ENCODE measurements at regions not wholly inside any gene's neighbourhood (a gene's known extent, or its start where the extent isn't known, plus 50 kb on each side); places are given as distances from the start of the nearest gene placed in this dataset.
"Not testable (repeated sequence)": the region's sequence is repeated elsewhere in the genome, so short reads cannot be mapped to it uniquely, and the experiment has no call there.

- Histone ChIP-seq H3K36me3 (ENCODE audit: control insufficient read depth, insufficient read depth, low read length) (no peaks in the 10 kb centered on the region), H3K27me3 (replicated peaks; ENCODE audit: control insufficient read depth, insufficient read depth, low read length, poor library complexity, severe bottlenecking) (no peaks in the 10 kb centered on the region), H3K27ac (ENCODE audit: insufficient read depth, low read length, poor library complexity, severe bottlenecking) (no peak overlapping the region), H3K4me1 (ENCODE audit: control insufficient read depth, insufficient read depth, low read length, poor library complexity, severe bottlenecking) (no peaks in the 10 kb centered on the region), H3K9me3 (ENCODE audit: control insufficient read depth, low read length) (no peaks in the 10 kb centered on the region), H3K4me3 (ENCODE audit: insufficient read depth, low read depth, low read length, poor library complexity, severe bottlenecking) (no peak overlapping the region)
- DNase-seq = no peak
Measured at GRCh38 chrX:125219852-125220251, 99.8 kb upstream of the TEX13C start.

- H3K36me3 ChIP-seq (ENCODE audit: control insufficient read depth, insufficient read depth, low read length) = no peaks in the 10 kb centered on the region
- H3K27ac ChIP-seq (ENCODE audit: insufficient read depth, low read length, poor library complexity, severe bottlenecking) = no peak overlapping the region
- no peaks in the 10 kb centered on the region for H3K4me1 ChIP-seq (ENCODE audit: control insufficient read depth, insufficient read depth, low read length, poor library complexity, severe bottlenecking)
- no peak for DNase-seq
- H3K4me3 ChIP-seq (ENCODE audit: insufficient read depth, low read depth, low read length, poor library complexity, severe bottlenecking) = no peak overlapping the region
- H3K27me3 ChIP-seq (replicated peaks; ENCODE audit: control insufficient read depth, insufficient read depth, low read length, poor library complexity, severe bottlenecking) = no peaks in the 10 kb centered on the region
- no peaks in the 10 kb centered on the region for H3K9me3 ChIP-seq (ENCODE audit: control insufficient read depth, low read length)
Measured at GRCh38 chrX:125236955-125237354, 82.7 kb upstream of the TEX13C start.

- no peak overlapping the region for H3K27ac ChIP-seq (ENCODE audit: insufficient read depth, low read length, poor library complexity, severe bottlenecking)
- no peak for DNase-seq
- no peaks in the 10 kb centered on the region for H3K27me3 ChIP-seq (replicated peaks; ENCODE audit: control insufficient read depth, insufficient read depth, low read length, poor library complexity, severe bottlenecking)
- H3K4me3 ChIP-seq (ENCODE audit: insufficient read depth, low read depth, low read length, poor library complexity, severe bottlenecking) = no peak overlapping the region
- H3K4me1 ChIP-seq (ENCODE audit: control insufficient read depth, insufficient read depth, low read length, poor library complexity, severe bottlenecking) = no peaks in the 10 kb centered on the region
- no peaks in the 10 kb centered on the region for H3K36me3 ChIP-seq (ENCODE audit: control insufficient read depth, insufficient read depth, low read length)
- H3K9me3 ChIP-seq (ENCODE audit: control insufficient read depth, low read length) = no peaks in the 10 kb centered on the region
Measured at GRCh38 chrX:125248931-125249330, 70.7 kb upstream of the TEX13C start.

- H3K9me3 ChIP-seq (ENCODE audit: control insufficient read depth, low read length); H3K4me3 ChIP-seq (ENCODE audit: insufficient read depth, low read depth, low read length, poor library complexity, severe bottlenecking); H3K36me3 ChIP-seq (ENCODE audit: control insufficient read depth, insufficient read depth, low read length); H3K27me3 ChIP-seq (replicated peaks; ENCODE audit: control insufficient read depth, insufficient read depth, low read length, poor library complexity, severe bottlenecking); H3K27ac ChIP-seq (ENCODE audit: insufficient read depth, low read length, poor library complexity, severe bottlenecking); DNase-seq; H3K4me1 ChIP-seq (ENCODE audit: control insufficient read depth, insufficient read depth, low read length, poor library complexity, severe bottlenecking): not testable (repeated sequence)
Measured at GRCh38 chrX:125255759-125256158, 63.9 kb upstream of the TEX13C start.

GRCh38 chrX:125262836-125263235 lies 56.8 kb upstream of the TEX13C start:
- Histone ChIP-seq H3K36me3 (ENCODE audit: control insufficient read depth, insufficient read depth, low read length) (no peaks in the 10 kb centered on the region), H3K9me3 (ENCODE audit: control insufficient read depth, low read length) (no peaks in the 10 kb centered on the region), H3K27ac (ENCODE audit: insufficient read depth, low read length, poor library complexity, severe bottlenecking) (no peak overlapping the region), H3K27me3 (replicated peaks; ENCODE audit: control insufficient read depth, insufficient read depth, low read length, poor library complexity, severe bottlenecking) (no peaks in the 10 kb centered on the region), H3K4me1 (ENCODE audit: control insufficient read depth, insufficient read depth, low read length, poor library complexity, severe bottlenecking) (no peaks in the 10 kb centered on the region), H3K4me3 (ENCODE audit: insufficient read depth, low read depth, low read length, poor library complexity, severe bottlenecking) (no peak overlapping the region)
- DNase-seq = no peak

- DNase-seq = no peak
- Histone ChIP-seq H3K4me3 (ENCODE audit: insufficient read depth, low read depth, low read length, poor library complexity, severe bottlenecking) (no peak overlapping the region), H3K9me3 (ENCODE audit: control insufficient read depth, low read length) (no peaks in the 10 kb centered on the region), H3K27me3 (replicated peaks; ENCODE audit: control insufficient read depth, insufficient read depth, low read length, poor library complexity, severe bottlenecking) (no peaks in the 10 kb centered on the region), H3K36me3 (ENCODE audit: control insufficient read depth, insufficient read depth, low read length) (no peaks in the 10 kb centered on the region), H3K4me1 (ENCODE audit: control insufficient read depth, insufficient read depth, low read length, poor library complexity, severe bottlenecking) (no peaks in the 10 kb centered on the region), H3K27ac (ENCODE audit: insufficient read depth, low read length, poor library complexity, severe bottlenecking) (no peak overlapping the region)
Measured at GRCh38 chrX:125266153-125266660, 53.5 kb upstream of the TEX13C start.
